ENCODE measurements at regions not wholly inside any gene's neighbourhood (a gene's known extent, or its start where the extent isn't known, plus 50 kb on each side); places are given as distances from the start of the nearest gene placed in this dataset.

- ChIA-PET POLR2A (no interaction called here), RAD21 (ENCODE audit: low non-redundant PET in 1 of 2, low total read pairs in 2 of 2, uncharacterized antibody in 2 of 2, unreplicated experiment in 2 of 2) (no interaction called here), CTCF (no interaction called here)
- Histone ChIP-seq H3K9me3 (ENCODE audit: control insufficient read depth in 1 of 2, insufficient read depth in 1 of 2, low read depth in 1 of 2, low read length in 2 of 2) (no peaks in the 10 kb centered on the region), H3K4me3 (replicated peaks in 1 of 2; ENCODE audit: low read depth in 1 of 2, low read length in 2 of 2) (no peak overlapping the region), H3K27ac (ENCODE audit: low read depth, low read length) (no peak overlapping the region), H3K27me3 (ENCODE audit: insufficient read depth, low read length) (no peaks in the 10 kb centered on the region), H3K9ac (ENCODE audit: low read length) (no peak overlapping the region), H4K20me1 (ENCODE audit: insufficient read depth) (no peaks in the 10 kb centered on the region), H3K4me2 (ENCODE audit: low read length) (no peak overlapping the region), H3K79me2 (ENCODE audit: insufficient read depth, low read length) (no peaks in the 10 kb centered on the region), H3K9me2 (ENCODE audit: insufficient read depth) (no peaks in the 10 kb centered on the region), H3K36me3 (ENCODE audit: control insufficient read depth in 1 of 2, insufficient read depth in 2 of 2, low read length in 2 of 2) (no peaks in the 10 kb centered on the region), H3K4me1 (ENCODE audit: control insufficient read depth in 1 of 2, insufficient read depth in 2 of 2, low read length in 2 of 2) (peaks cover 0 to 5% of the 10 kb centered on the region in 2 experiments; a peak in 1 of 4 replicates), H2AFZ (ENCODE audit: low read depth, low read length, poor library complexity, severe bottlenecking) (no peak overlapping the region)
- no peak for TF ChIP-seq ELF1 (IDR thresholded peaks at IDR 0.05; ENCODE audit: borderline replicate concordance, low read depth)
- TF ChIP-seq POLR2AphosphoS5 (IDR thresholded peaks at IDR 0.05; ENCODE audit: low read depth, low read length) = no peak
- TF ChIP-seq SRF (IDR thresholded peaks at IDR 0.05; ENCODE audit: low read depth) = no peak
- TF ChIP-seq ATF3 (IDR thresholded peaks at IDR 0.05) = no peak
- TF ChIP-seq EZH2 (IDR thresholded peaks at IDR 0.05) = no peak
- no peak for TF ChIP-seq SIN3A (IDR thresholded peaks at IDR 0.05; ENCODE audit: low read depth)
- TF ChIP-seq POLR2A (IDR thresholded peaks at IDR 0.05; ENCODE audit: borderline replicate concordance, extremely low read depth, insufficient read depth, insufficient read length) = no peak
- TF ChIP-seq RAD21 (IDR thresholded peaks at IDR 0.05; ENCODE audit: low read depth) = no peak
- TF ChIP-seq REST (IDR thresholded peaks at IDR 0.05; ENCODE audit: low read depth) = no peak
- no peak for TF ChIP-seq YY1 (IDR thresholded peaks at IDR 0.05; ENCODE audit: extremely low read depth, insufficient replicate concordance, low read depth, low read length)
- TF ChIP-seq CTCF (IDR thresholded peaks at IDR 0.05 in 2 of 3, conservative IDR thresholded peaks at IDR 0.05 in 1 of 3; ENCODE audit: borderline replicate concordance in 1 of 3, insufficient read depth in 1 of 3, low read depth in 2 of 3, low read length in 2 of 3) = no peak
- no peak for TF ChIP-seq ZNF274 (IDR thresholded peaks at IDR 0.05; ENCODE audit: low read depth, low read length)
- no peak for TF ChIP-seq EZH2phosphoT487 (IDR thresholded peaks at IDR 0.05; ENCODE audit: borderline replicate concordance)
- no peak for TF ChIP-seq SP1 (IDR thresholded peaks at IDR 0.05; ENCODE audit: low read depth)
- no peak for TF ChIP-seq MAX (IDR thresholded peaks at IDR 0.05)
- ATAC-seq (no peak), DNase-seq (ENCODE audit: low read depth, low spot score) (no peak)
- no TSS peak for BruUV-seq (replicated peaks)
- intact Hi-C loops (cut with micrococcal nuclease) = no loop called here
Observed at GRCh38 chr3:193842029-193842798, 249.2 kb downstream of the OPA1 start.
